ENCODE measurements at regions not wholly inside any gene's neighbourhood (a gene's known extent, or its start where the extent isn't known, plus 50 kb on each side); places are given as distances from the start of the nearest gene placed in this dataset.

- H3K79me2 ChIP-seq (ENCODE audit: control insufficient read depth in 1 of 2, insufficient read depth in 2 of 2, low read length in 2 of 2), result no peaks in the 10 kb centered on the region
- no peak overlapping the region for H3K9ac ChIP-seq (replicated peaks in 1 of 4; ENCODE audit: extremely low read depth in 1 of 4, low read depth in 3 of 4, low read length in 3 of 4)
- H2AK5ac ChIP-seq (ENCODE audit: low read depth, low read length), result no peak overlapping the region
- H3K23me2 ChIP-seq (ENCODE audit: low read depth, low read length), result no peaks in the 10 kb centered on the region
- H3K9me3 ChIP-seq (ENCODE audit: insufficient read depth in 2 of 2, low read depth in 1 of 2, low read length in 1 of 2), result no peaks in the 10 kb centered on the region
- H3K27me3 ChIP-seq (replicated peaks in 1 of 4; ENCODE audit: control insufficient read depth in 3 of 4, extremely low read depth in 1 of 4, insufficient read depth in 3 of 4, low read length in 3 of 4), result no peaks in the 10 kb centered on the region
- H3K14ac ChIP-seq (ENCODE audit: insufficient read length), result no peak overlapping the region
- peak overlapping the region; percentile 63; the same call in 1 of the 2 replicates for H4K8ac ChIP-seq (ENCODE audit: extremely low read depth, insufficient read depth, low read length)
- H4K91ac ChIP-seq (replicated peaks; ENCODE audit: insufficient read length, low read length), result no peak overlapping the region
- H3K56ac ChIP-seq (replicated peaks; ENCODE audit: insufficient read length, low read depth, low read length), result no peak overlapping the region
- H3K4me1 ChIP-seq (replicated peaks in 1 of 4; ENCODE audit: control insufficient read depth in 3 of 4, insufficient read depth in 4 of 4, low read length in 3 of 4), result no peaks in the 10 kb centered on the region
- H3K36me3 ChIP-seq (ENCODE audit: control insufficient read depth in 2 of 4, insufficient read depth in 4 of 4, low read length in 3 of 4), result no peaks in the 10 kb centered on the region
- no peak overlapping the region for H2BK15ac ChIP-seq (ENCODE audit: low read length)
- H2BK20ac ChIP-seq (ENCODE audit: low read length), result no peak overlapping the region
- H3K79me1 ChIP-seq (ENCODE audit: low read depth, low read length), result no peaks in the 10 kb centered on the region
- H3K4me2 ChIP-seq (ENCODE audit: insufficient read depth in 1 of 2, low read depth in 2 of 2, low read length in 2 of 2), result no peak overlapping the region
- no peak overlapping the region; the same call in 1 of the 2 replicates for H3K18ac ChIP-seq (ENCODE audit: extremely low read depth, low read length)
- no peak overlapping the region for H2BK120ac ChIP-seq (replicated peaks; ENCODE audit: low read depth, low read length)
- H2AFZ ChIP-seq (ENCODE audit: low read length), result no peak overlapping the region
- H2BK5ac ChIP-seq (ENCODE audit: low read depth, low read length), result no peak overlapping the region
- H2BK12ac ChIP-seq (ENCODE audit: low read depth, low read length), result no peak overlapping the region
- no peak overlapping the region for H3K4me3 ChIP-seq (ENCODE audit: extremely low read depth in 1 of 4, insufficient read depth in 2 of 4, low read depth in 3 of 4, low read length in 4 of 4)
- CTCF ChIA-PET (ENCODE audit: partially characterized antibody), result interaction anchor here (0.6 to 1.6 kb wide), 6 partner anchors 9 to 115 kb away, joined by 3 to 6 read pairs (median 3); no protein-coding TSS in a partner anchor
- FAIRE-seq (no peak), DNase-seq (ENCODE audit: low read depth in 1 of 2, low spot score in 2 of 2) (no peak)
- 79% methylated on average over 18 of the region's 18 CpGs; no CpG with 5 or more reads in 1 of the 2 experiments for WGBS, 2 experiments (ENCODE audit: extremely low coverage in 1 of 2, insufficient coverage in 1 of 2, insufficient read length in 1 of 2, insufficient replicate concordance in 2 of 2, low coverage in 1 of 2, low lambda C conversion rate in 2 of 2, missing lambda C conversion rate in 1 of 2)
- H4K20me1 ChIP-seq (replicated peaks in 1 of 2; ENCODE audit: control insufficient read depth in 1 of 2, insufficient read depth in 2 of 2, low read length in 2 of 2), result no peaks in the 10 kb centered on the region
- no peak overlapping the region for H3K23ac ChIP-seq (ENCODE audit: insufficient read length)
- H3K4ac ChIP-seq (replicated peaks; ENCODE audit: insufficient read length, low read depth, low read length), result no peak overlapping the region
- no peak overlapping the region for H4K5ac ChIP-seq (ENCODE audit: insufficient read length, low read depth, low read length)
- H3K27ac ChIP-seq (ENCODE audit: low read depth, low read length), result no peak overlapping the region
- POLR2A ChIA-PET (ENCODE audit: partially characterized antibody), result interaction anchor here (1.6 to 2.4 kb wide), 2 partner anchors 12 to 59 kb away, joined by 4 to 13 read pairs; partner anchors contain the start of gene TNRC6C
- no peak for TF ChIP-seq E2F6 (IDR thresholded peaks at IDR 0.05)
- TF ChIP-seq NANOG (IDR thresholded peaks at IDR 0.05; ENCODE audit: insufficient read depth, low read depth, low read length, poor library complexity, severe bottlenecking), result no peak
- TF ChIP-seq RXRA (IDR thresholded peaks at IDR 0.05; ENCODE audit: insufficient read depth, low read depth, low read length), result no peak
- TF ChIP-seq CHD2 (IDR thresholded peaks at IDR 0.05; ENCODE audit: low read length), result no peak
- no peak for TF ChIP-seq BRCA1 (IDR thresholded peaks at IDR 0.05; ENCODE audit: low read depth, low read length)
- TF ChIP-seq POLR2AphosphoS5 (IDR thresholded peaks at IDR 0.05; ENCODE audit: low read depth, low read length), result no peak
- TF ChIP-seq FOSL1 (IDR thresholded peaks at IDR 0.05; ENCODE audit: insufficient read depth, low read depth, low read length), result no peak
- no peak for TF ChIP-seq CEBPB (IDR thresholded peaks at IDR 0.05; ENCODE audit: low read depth, low read length)
- no peak for TF ChIP-seq PHF8 (conservative IDR thresholded peaks at IDR 0.05; ENCODE audit: low read depth, low read length)
- TF ChIP-seq USF2 (IDR thresholded peaks at IDR 0.05; ENCODE audit: low read length), result no peak
Measured at GRCh38 chr17:77898521-77899434, 59.7 kb upstream of the TNRC6C start.
